ENCODE measurements at regions not wholly inside any gene's neighbourhood (a gene's known extent, or its start where the extent isn't known, plus 50 kb on each side); places are given as distances from the start of the nearest gene placed in this dataset.

GRCh38 chr6:103255132-103255531 is 1604.6 kb downstream of the HACE1 start:
- no peak overlapping the region for H3K4me2 ChIP-seq (ENCODE audit: insufficient read depth, low read length)
- no peaks in the 10 kb centered on the region for H3K36me3 ChIP-seq (ENCODE audit: control insufficient read depth, insufficient read depth, low read length)
- H3K4me3 ChIP-seq = no peak overlapping the region
- no peaks in the 10 kb centered on the region for H3K79me2 ChIP-seq (ENCODE audit: control insufficient read depth, insufficient read depth, low read length)
- ChIA-PET POLR2A (no interaction called here), CTCF (ENCODE audit: low intra/inter-chr PET ratio) (no interaction called here)
- intact Hi-C loops (cut with micrococcal nuclease) = no loop called here
- H3K9ac ChIP-seq (ENCODE audit: insufficient read depth in 1 of 2, low read depth in 2 of 2, low read length in 2 of 2) = no peak overlapping the region
- H3K27ac ChIP-seq (ENCODE audit: extremely low read depth, low read depth, low read length) = no peak overlapping the region
- WGBS (ENCODE audit: insufficient coverage, low coverage, missing lambda C conversion rate) = 3% methylated on average over 2 of the region's 2 CpGs
- H3K9me1 ChIP-seq (ENCODE audit: control insufficient read depth, insufficient read depth, low read length) = no peaks in the 10 kb centered on the region
- H2AFZ ChIP-seq (ENCODE audit: low read depth, low read length) = no peak overlapping the region
- H3K27me3 ChIP-seq (ENCODE audit: control insufficient read depth in 2 of 2, insufficient read depth in 2 of 2, low read length in 2 of 2) = no peaks in the 10 kb centered on the region
- ATAC-seq (no peak), DNase-seq (ENCODE audit: extremely low read depth in 1 of 4, low spot score in 3 of 4) (no peak), FAIRE-seq (no peak)
- no TSS peak for BruUV-seq (replicated peaks)
- in situ Hi-C loops (cut with MboI) = no loop called here
- no peaks in the 10 kb centered on the region for H3K4me1 ChIP-seq (replicated peaks in 1 of 2; ENCODE audit: control insufficient read depth in 2 of 2, insufficient read depth in 2 of 2, low read length in 2 of 2)
- no peaks in the 10 kb centered on the region for H4K20me1 ChIP-seq (replicated peaks; ENCODE audit: control insufficient read depth, insufficient read depth, low read length)
- no peaks in the 10 kb centered on the region for H3K9me3 ChIP-seq (replicated peaks; ENCODE audit: control insufficient read depth, insufficient read depth, low read depth, low read length)
- TF ChIP-seq SIN3B (IDR thresholded peaks at IDR 0.05; ENCODE audit: low read depth) = no peak
- TF ChIP-seq, protein P1, sequence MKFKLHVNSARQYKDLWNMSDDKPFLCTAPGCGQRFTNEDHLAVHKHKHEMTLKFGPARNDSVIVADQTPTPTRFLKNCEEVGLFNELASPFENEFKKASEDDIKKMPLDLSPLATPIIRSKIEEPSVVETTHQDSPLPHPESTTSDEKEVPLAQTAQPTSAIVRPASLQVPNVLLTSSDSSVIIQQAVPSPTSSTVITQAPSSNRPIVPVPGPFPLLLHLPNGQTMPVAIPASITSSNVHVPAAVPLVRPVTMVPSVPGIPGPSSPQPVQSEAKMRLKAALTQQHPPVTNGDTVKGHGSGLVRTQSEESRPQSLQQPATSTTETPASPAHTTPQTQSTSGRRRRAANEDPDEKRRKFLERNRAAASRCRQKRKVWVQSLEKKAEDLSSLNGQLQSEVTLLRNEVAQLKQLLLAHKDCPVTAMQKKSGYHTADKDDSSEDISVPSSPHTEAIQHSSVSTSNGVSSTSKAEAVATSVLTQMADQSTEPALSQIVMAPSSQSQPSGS (CRISPR knock-in tag; IDR thresholded peaks at IDR 0.05) = no peak
- TF ChIP-seq, protein P2, sequence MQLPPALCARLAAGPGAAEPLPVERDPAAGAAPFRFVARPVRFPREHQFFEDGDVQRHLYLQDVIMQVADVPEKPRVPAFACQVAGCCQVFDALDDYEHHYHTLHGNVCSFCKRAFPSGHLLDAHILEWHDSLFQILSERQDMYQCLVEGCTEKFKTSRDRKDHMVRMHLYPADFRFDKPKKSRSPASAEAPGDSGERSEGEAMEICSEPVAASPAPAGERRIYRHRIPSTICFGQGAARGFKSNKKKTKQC (CRISPR knock-in tag; IDR thresholded peaks at IDR 0.05) = no peak
- TF ChIP-seq, protein P3, sequence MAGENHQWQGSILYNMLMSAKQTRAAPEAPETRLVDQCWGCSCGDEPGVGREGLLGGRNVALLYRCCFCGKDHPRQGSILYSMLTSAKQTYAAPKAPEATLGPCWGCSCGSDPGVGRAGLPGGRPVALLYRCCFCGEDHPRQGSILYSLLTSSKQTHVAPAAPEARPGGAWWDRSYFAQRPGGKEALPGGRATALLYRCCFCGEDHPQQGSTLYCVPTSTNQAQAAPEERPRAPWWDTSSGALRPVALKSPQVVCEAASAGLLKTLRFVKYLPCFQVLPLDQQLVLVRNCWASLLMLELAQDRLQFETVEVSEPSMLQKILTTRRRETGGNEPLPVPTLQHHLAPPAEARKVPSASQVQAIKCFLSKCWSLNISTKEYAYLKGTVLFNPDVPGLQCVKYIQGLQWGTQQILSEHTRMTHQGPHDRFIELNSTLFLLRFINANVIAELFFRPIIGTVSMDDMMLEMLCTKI (IDR thresholded peaks at IDR 0.05; ENCODE audit: partially characterized antibody) = no peak
- no peak for TF ChIP-seq SREBF1 (IDR thresholded peaks at IDR 0.05; ENCODE audit: borderline replicate concordance, low read depth, low read length)
- TF ChIP-seq ZNF143 (CRISPR knock-in tag; IDR thresholded peaks at IDR 0.05) = no peak
- TF ChIP-seq FUS (optimal IDR thresholded peaks at IDR 0.05; ENCODE audit: low read depth, low read length) = no peak
- TF ChIP-seq ZNF280A (IDR thresholded peaks at IDR 0.05; ENCODE audit: low read depth, partially characterized antibody) = no peak
- TF ChIP-seq KDM5B (IDR thresholded peaks at IDR 0.05; ENCODE audit: insufficient replicate concordance, low read depth, low read length) = no peak
- no peak for TF ChIP-seq CREM (IDR thresholded peaks at IDR 0.05; ENCODE audit: low read depth)
- no peak for TF ChIP-seq TBL1XR1 (IDR thresholded peaks at IDR 0.05; ENCODE audit: low read length in 2 of 2)
- no peak for TF ChIP-seq CLOCK (CRISPR knock-in tag; IDR thresholded peaks at IDR 0.05; ENCODE audit: borderline replicate concordance)
- TF ChIP-seq KLF13 (tag; IDR thresholded peaks at IDR 0.05; ENCODE audit: borderline replicate concordance, low read depth) = no peak
- no peak for TF ChIP-seq SMAD1 (IDR thresholded peaks at IDR 0.05; ENCODE audit: low read depth, low read length, partially characterized antibody)
- no peak for TF ChIP-seq SMARCA5 (IDR thresholded peaks at IDR 0.05)
- TF ChIP-seq CGGBP1 (CRISPR knock-in tag; IDR thresholded peaks at IDR 0.05) = no peak
